ENCODE measurements at regions not wholly inside any gene's neighbourhood (a gene's known extent, or its start where the extent isn't known, plus 50 kb on each side); places are given as distances from the start of the nearest gene placed in this dataset.

DNA sequence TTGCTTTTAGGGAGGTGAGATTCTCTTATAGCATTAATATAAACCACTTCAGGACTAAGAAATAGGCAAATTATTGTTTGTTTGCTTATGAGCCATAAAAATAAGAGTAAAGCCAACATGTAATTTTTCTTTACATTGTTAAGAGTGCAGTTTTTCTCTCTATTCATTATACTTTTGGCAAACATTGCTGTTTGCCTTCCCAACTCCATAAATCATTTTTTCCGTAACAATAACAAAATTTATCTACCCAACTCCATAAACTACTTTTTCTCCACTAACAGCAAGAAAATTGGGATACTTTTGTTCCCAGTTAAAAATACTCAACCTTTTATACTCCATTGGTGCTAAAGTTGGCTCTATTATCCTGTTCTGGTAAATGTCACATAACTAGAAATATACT, 229.7 kb upstream of the GPRIN3 start:
- BruUV-seq (replicated peaks), result no TSS peak
- intact Hi-C loops (cut with micrococcal nuclease; ENCODE audit: unreplicated experiment), result no loop called here
- Mint-ChIP-seq H3K27ac (ENCODE audit: unreplicated experiment) (no peak overlapping the region), H3K9me3 (ENCODE audit: unreplicated experiment) (no peaks in the 10 kb centered on the region), H3K27me3 (ENCODE audit: insufficient read depth, unreplicated experiment) (peaks cover 9% of the 10 kb centered on the region), H3K4me3 (ENCODE audit: unreplicated experiment) (no peak overlapping the region), H3K4me1 (ENCODE audit: low read depth, unreplicated experiment) (no peaks in the 10 kb centered on the region), H3K36me3 (ENCODE audit: insufficient read depth, unreplicated experiment) (no peaks in the 10 kb centered on the region)
- H3K9me3 ChIP-seq, result no peaks in the 10 kb centered on the region
- TF ChIP-seq, protein P1, sequence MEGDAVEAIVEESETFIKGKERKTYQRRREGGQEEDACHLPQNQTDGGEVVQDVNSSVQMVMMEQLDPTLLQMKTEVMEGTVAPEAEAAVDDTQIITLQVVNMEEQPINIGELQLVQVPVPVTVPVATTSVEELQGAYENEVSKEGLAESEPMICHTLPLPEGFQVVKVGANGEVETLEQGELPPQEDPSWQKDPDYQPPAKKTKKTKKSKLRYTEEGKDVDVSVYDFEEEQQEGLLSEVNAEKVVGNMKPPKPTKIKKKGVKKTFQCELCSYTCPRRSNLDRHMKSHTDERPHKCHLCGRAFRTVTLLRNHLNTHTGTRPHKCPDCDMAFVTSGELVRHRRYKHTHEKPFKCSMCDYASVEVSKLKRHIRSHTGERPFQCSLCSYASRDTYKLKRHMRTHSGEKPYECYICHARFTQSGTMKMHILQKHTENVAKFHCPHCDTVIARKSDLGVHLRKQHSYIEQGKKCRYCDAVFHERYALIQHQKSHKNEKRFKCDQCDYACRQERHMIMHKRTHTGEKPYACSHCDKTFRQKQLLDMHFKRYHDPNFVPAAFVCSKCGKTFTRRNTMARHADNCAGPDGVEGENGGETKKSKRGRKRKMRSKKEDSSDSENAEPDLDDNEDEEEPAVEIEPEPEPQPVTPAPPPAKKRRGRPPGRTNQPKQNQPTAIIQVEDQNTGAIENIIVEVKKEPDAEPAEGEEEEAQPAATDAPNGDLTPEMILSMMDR (IDR thresholded peaks at IDR 0.05; ENCODE audit: insufficient read depth in 1 of 2, low read depth in 1 of 2, low read length in 1 of 2, severe bottlenecking in 1 of 2, unreplicated experiment in 1 of 2), result no peak
- ChIA-PET POLR2A (no interaction called here), CTCF (no interaction called here)
- H3K4me1 ChIP-seq, result no peaks in the 10 kb centered on the region
- no peak for DNase-seq
- H3K4me3 ChIP-seq (ENCODE audit: low read depth, low read length), result no peak overlapping the region
- no peaks in the 10 kb centered on the region for H3K36me3 ChIP-seq (ENCODE audit: control insufficient read depth, insufficient read depth, low read length)
- H3K27me3 ChIP-seq (replicated peaks; ENCODE audit: control insufficient read depth, insufficient read depth, low read length), result no peaks in the 10 kb centered on the region

DNA sequence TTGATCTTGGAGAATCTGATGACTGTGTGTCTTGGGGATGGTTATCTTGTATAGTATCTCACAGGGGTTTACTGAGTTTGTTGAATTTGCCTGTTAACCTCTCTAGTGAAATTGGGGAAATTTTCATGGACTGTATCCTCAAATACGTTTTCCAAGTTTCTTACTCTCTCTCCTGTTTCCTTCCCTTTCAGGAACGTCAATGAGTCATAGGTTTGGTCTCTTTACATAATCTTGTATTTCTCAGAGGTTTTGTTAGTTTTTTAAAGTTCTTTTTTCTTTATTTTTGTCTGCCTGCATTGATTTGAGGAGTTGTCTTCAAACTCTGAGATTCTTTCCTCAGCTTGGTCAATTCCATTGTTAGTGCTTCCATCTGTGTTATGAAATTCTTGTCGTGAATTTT, 227.7 kb upstream of the GPRIN3 start:
- ChIA-PET CTCF (no interaction called here), POLR2A (no interaction called here)
- Histone ChIP-seq H3K4me3 (ENCODE audit: low read depth, low read length) (no peak overlapping the region), H3K36me3 (ENCODE audit: control insufficient read depth, insufficient read depth, low read length) (no peaks in the 10 kb centered on the region), H3K9me3 (no peaks in the 10 kb centered on the region), H3K27me3 (replicated peaks; ENCODE audit: control insufficient read depth, insufficient read depth, low read length) (no peaks in the 10 kb centered on the region), H3K4me1 (no peaks in the 10 kb centered on the region)
- Mint-ChIP-seq H3K9me3 (ENCODE audit: unreplicated experiment) (no peaks in the 10 kb centered on the region), H3K36me3 (ENCODE audit: insufficient read depth, unreplicated experiment) (no peaks in the 10 kb centered on the region), H3K27me3 (ENCODE audit: insufficient read depth, unreplicated experiment) (peaks cover 9% of the 10 kb centered on the region), H3K27ac (ENCODE audit: unreplicated experiment) (no peak overlapping the region), H3K4me1 (ENCODE audit: low read depth, unreplicated experiment) (no peaks in the 10 kb centered on the region), H3K4me3 (ENCODE audit: unreplicated experiment) (no peak overlapping the region)
- TF ChIP-seq, protein P1 (IDR thresholded peaks at IDR 0.05; ENCODE audit: insufficient read depth in 1 of 2, low read depth in 1 of 2, low read length in 1 of 2, severe bottlenecking in 1 of 2, unreplicated experiment in 1 of 2), result no peak
- BruUV-seq (replicated peaks), result no TSS peak
- intact Hi-C loops (cut with micrococcal nuclease; ENCODE audit: unreplicated experiment), result no loop called here
- DNase-seq, result no peak

DNA sequence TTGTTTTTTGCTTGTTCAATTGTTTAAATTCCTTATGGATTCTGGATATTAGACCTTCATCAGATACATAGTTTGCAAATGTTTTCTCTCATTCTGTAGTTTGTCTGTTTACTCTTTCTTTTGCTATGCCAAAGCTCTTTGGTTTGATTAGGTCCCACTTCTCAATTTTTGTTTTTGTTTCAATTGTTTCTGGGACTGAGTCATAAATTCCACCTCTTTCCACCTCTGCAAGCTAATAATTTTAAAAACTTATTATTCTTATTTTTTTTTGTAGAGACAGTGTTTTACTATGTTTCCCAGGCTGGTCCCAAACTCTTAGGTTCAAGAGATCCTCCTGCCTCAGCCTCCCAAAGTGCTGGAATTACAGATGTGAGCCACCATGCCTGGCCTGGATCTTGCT, 226.8 kb upstream of the GPRIN3 start:
- CTCF ChIA-PET, result no interaction called here
- Mint-ChIP-seq H3K4me1 (ENCODE audit: low read depth, unreplicated experiment) (no peaks in the 10 kb centered on the region), H3K36me3 (ENCODE audit: insufficient read depth, unreplicated experiment) (no peaks in the 10 kb centered on the region), H3K9me3 (ENCODE audit: unreplicated experiment) (no peaks in the 10 kb centered on the region), H3K27ac (ENCODE audit: unreplicated experiment) (no peak overlapping the region), H3K27me3 (ENCODE audit: insufficient read depth, unreplicated experiment) (peaks cover 9% of the 10 kb centered on the region), H3K4me3 (ENCODE audit: unreplicated experiment) (no peak overlapping the region)
- no peaks in the 10 kb centered on the region for H3K9me3 ChIP-seq
- H3K4me1 ChIP-seq, result no peaks in the 10 kb centered on the region
- intact Hi-C loops (cut with micrococcal nuclease; ENCODE audit: unreplicated experiment), result no loop called here
- no TSS peak for BruUV-seq (replicated peaks)
- no peak overlapping the region for H3K4me3 ChIP-seq (ENCODE audit: low read depth, low read length)
- no peaks in the 10 kb centered on the region for H3K36me3 ChIP-seq (ENCODE audit: control insufficient read depth, insufficient read depth, low read length)
- H3K27me3 ChIP-seq (replicated peaks; ENCODE audit: control insufficient read depth, insufficient read depth, low read length), result no peaks in the 10 kb centered on the region
- TF ChIP-seq, protein P1 (IDR thresholded peaks at IDR 0.05; ENCODE audit: insufficient read depth in 1 of 2, low read depth in 1 of 2, low read length in 1 of 2, severe bottlenecking in 1 of 2, unreplicated experiment in 1 of 2), result no peak
- DNase-seq, result no peak
- POLR2A ChIA-PET, result no interaction called here
